ENCODE measurements at regions not wholly inside any gene's neighbourhood (a gene's known extent, or its start where the extent isn't known, plus 50 kb on each side); places are given as distances from the start of the nearest gene placed in this dataset.

GRCh38 chr2:39532933-39533332 is 95.8 kb upstream of the MAP4K3 start:
- TF ChIP-seq POLR2A (IDR thresholded peaks at IDR 0.05) = no peak
- TF ChIP-seq CTCF (IDR thresholded peaks at IDR 0.05) = no peak
- TF ChIP-seq POLR2AphosphoS5 (IDR thresholded peaks at IDR 0.05; ENCODE audit: insufficient read depth in 1 of 2, low read depth in 1 of 2) = no peak
